IMR-90 (cell line): ENCODE measurements at regions not wholly inside any gene's neighbourhood (a gene's known extent, or its start where the extent isn't known, plus 50 kb on each side); places are given as distances from the start of the nearest gene placed in this dataset.

Source experiments
- ATAC-seq: fragments of 200-7000 bp; cut with Tn5 transposase; 2 replicates; pipeline ENCODE4 v1.9.1; 2020; ENCODE audit warnings: low read depth, mild to moderate bottlenecking, moderate library complexity
- BruUV-seq: library from RNA; stranded (reverse); fragments of 400-500 nt; replicated peaks from 2 replicates; lab custom pipeline; 2021; lab: Mats Ljungman, UMichigan
- CTCF ChIA-PET: fragments of 300-600 bp; formaldehyde crosslinking; extraction: SDS; loops from one replicate; lab custom pipeline; 2021; ENCODE audit warnings: antibody characterized with exemption; lab: Yijun Ruan, JAX
- POLR2A ChIA-PET: fragments of 300-600 bp; sonication (Branson Sonifier 250); formaldehyde crosslinking; loops from one replicate; lab custom pipeline; 2022; ENCODE audit warnings: antibody characterized with exemption; ENCODE audit not compliant: unreplicated experiment; lab: Charles Lee
- DNase-seq: peaks from one replicate; pipeline ENCODE4 v3.0.0; 2013
- H2AFZ ChIP-seq: replicated peaks from 2 replicates; pipeline ENCODE3; 2013; ENCODE audit warnings: low read length, mild to moderate bottlenecking; ENCODE audit not compliant: poor library complexity
- H2AK5ac ChIP-seq: 2 replicates; pipeline ENCODE4 v1.6.1; 2013; ENCODE audit warnings: low read depth, low read length, inconsistent platforms
- H2AK9ac ChIP-seq: replicated peaks from 2 replicates; pipeline ENCODE3; 2013; ENCODE audit warnings: mild to moderate bottlenecking, low read depth, low read length, moderate library complexity; ENCODE audit not compliant: poor library complexity
- H2BK120ac ChIP-seq: 2 replicates; pipeline ENCODE4 v1.6.1; 2013; ENCODE audit warnings: low read depth, low read length, inconsistent platforms
- H2BK15ac ChIP-seq: 3 replicates; pipeline ENCODE4 v1.6.1; 2013; ENCODE audit warnings: low read depth, low read length, inconsistent platforms
- H2BK20ac ChIP-seq: 2 replicates; pipeline ENCODE4 v1.6.1; 2013; ENCODE audit warnings: low read depth, mild to moderate bottlenecking, inconsistent platforms, low read length, moderate library complexity
- H2BK5ac ChIP-seq: 2 replicates; pipeline ENCODE4 v1.6.1; 2013; ENCODE audit warnings: mild to moderate bottlenecking, low read depth, low read length, inconsistent platforms; ENCODE audit not compliant: poor library complexity, severe bottlenecking
- H3K14ac ChIP-seq: replicated peaks from 2 replicates; pipeline ENCODE4 v1.6.1; 2013; ENCODE audit warnings: low read depth, low read length, inconsistent platforms
- H3K18ac ChIP-seq: 2 replicates; pipeline ENCODE4 v1.6.1; 2013; ENCODE audit warnings: low read depth, low read length, control low read depth
- H3K23ac ChIP-seq: 2 replicates; pipeline ENCODE4 v1.6.1; 2013; ENCODE audit warnings: low read depth, low read length, inconsistent platforms
- H3K27ac ChIP-seq: 2 replicates; pipeline ENCODE4 v1.5.1; 2013; ENCODE audit warnings: mild to moderate bottlenecking, control low read depth, low read length; ENCODE audit not compliant: insufficient read depth
- H3K27me3 ChIP-seq: 2 replicates; pipeline ENCODE4 v1.6.1; 2013; ENCODE audit warnings: low read length; ENCODE audit not compliant: control insufficient read depth, insufficient read depth
- H3K36me3 ChIP-seq: 2 replicates; pipeline ENCODE4 v1.6.1; 2013; ENCODE audit warnings: low read length, mixed read lengths; ENCODE audit not compliant: control insufficient read depth, insufficient read depth
- H3K4ac ChIP-seq: 2 replicates; pipeline ENCODE4 v1.6.1; 2013; ENCODE audit warnings: low read depth, low read length, inconsistent platforms
- H3K4me1 ChIP-seq: 2 replicates; pipeline ENCODE4 v1.6.1; 2013; ENCODE audit warnings: low read length, mixed read lengths; ENCODE audit not compliant: control insufficient read depth, insufficient read depth
- H3K4me2 ChIP-seq: 2 replicates; pipeline ENCODE4 v1.6.1; 2013; ENCODE audit warnings: low read depth, mild to moderate bottlenecking, control low read depth, low read length, moderate library complexity
- H3K4me3 ChIP-seq: 2 replicates; pipeline ENCODE4 v1.5.1; 2013; ENCODE audit warnings: low read depth, mild to moderate bottlenecking, control low read depth, low read length, moderate library complexity; ENCODE audit not compliant: insufficient read depth
- H3K56ac ChIP-seq: 2 replicates; pipeline ENCODE4 v1.6.1; 2013; ENCODE audit warnings: low read length, inconsistent platforms; ENCODE audit not compliant: insufficient read depth; ENCODE audit errors: extremely low read depth
- H3K79me1 ChIP-seq, 2 experiments: 2 replicates each; pipeline ENCODE4 v1.6.1; 2013; ENCODE audit warnings: low read length in 2 of 2, inconsistent platforms in 1 of 2, low read depth in 1 of 2
- H3K9ac ChIP-seq: 2 replicates; pipeline ENCODE4 v1.6.1; 2013; ENCODE audit warnings: low read depth, low read length, control low read depth
- H3K9me1 ChIP-seq: 2 replicates; pipeline ENCODE4 v1.6.1; 2013; ENCODE audit warnings: low read length, inconsistent platforms; ENCODE audit not compliant: insufficient read depth
- H3K9me3 ChIP-seq: 2 replicates; pipeline ENCODE4 v1.6.1; 2013; ENCODE audit warnings: low read length; ENCODE audit not compliant: control insufficient read depth, insufficient read depth
- H4K20me1 ChIP-seq: 2 replicates; pipeline ENCODE4 v1.6.1; 2013; ENCODE audit warnings: low read length, inconsistent platforms; ENCODE audit not compliant: insufficient read depth
- H4K5ac ChIP-seq: 2 replicates; pipeline ENCODE4 v1.6.1; 2013; ENCODE audit warnings: mild to moderate bottlenecking, low read depth, low read length, control low read depth
- H4K8ac ChIP-seq, 2 experiments: 2 replicates each; pipeline ENCODE4 v1.6.1; 2013; ENCODE audit warnings: low read depth in 2 of 2, low read length in 2 of 2, control low read depth in 1 of 2, inconsistent platforms in 1 of 2
- H4K91ac ChIP-seq: 2 replicates; pipeline ENCODE4 v1.6.1; 2013; ENCODE audit warnings: low read depth, low read length, inconsistent platforms; ENCODE audit not compliant: insufficient read depth
- BHLHE40 ChIP-seq: fragments of 150-350 bp; IDR thresholded peaks from 2 replicates; pipeline ENCODE4 v1.6.1; 2016; ENCODE audit warnings: mild to moderate bottlenecking, low read depth, low read length
- CHD1 ChIP-seq: IDR thresholded peaks from 2 replicates; pipeline ENCODE4 v1.6.1; 2012; ENCODE audit warnings: low read depth, low read length, improper control_type of control experiment
- MAFK ChIP-seq: IDR thresholded peaks from 2 replicates; pipeline ENCODE4 v1.6.1; 2012; ENCODE audit warnings: low read depth, low read length, improper control_type of control experiment
- MAZ ChIP-seq: IDR thresholded peaks from 2 replicates; pipeline ENCODE4 v1.6.1; 2012; ENCODE audit warnings: low read depth, mild to moderate bottlenecking, low read length, improper control_type of control experiment, moderate library complexity, borderline replicate concordance
- MXI1 ChIP-seq: IDR thresholded peaks from 2 replicates; pipeline ENCODE4 v1.6.1; 2012; ENCODE audit warnings: low read depth, mild to moderate bottlenecking, low read length, moderate library complexity, borderline replicate concordance
- NFE2L2 ChIP-seq: fragments of 150-350 bp; IDR thresholded peaks from 2 replicates; pipeline ENCODE4 v1.6.1; 2016; ENCODE audit warnings: low read depth, mild to moderate bottlenecking, low read length
- RAD21 ChIP-seq: IDR thresholded peaks from 2 replicates; pipeline ENCODE4 v1.6.1; 2012; ENCODE audit warnings: low read length, improper control_type of control experiment
- RCOR1 ChIP-seq: IDR thresholded peaks from 2 replicates; pipeline ENCODE4 v1.6.1; 2012; ENCODE audit warnings: mild to moderate bottlenecking, low read length, improper control_type of control experiment; ENCODE audit not compliant: insufficient replicate concordance
- SMC3 ChIP-seq: fragments of 150-350 bp; IDR thresholded peaks from 2 replicates; pipeline ENCODE4 v1.6.1; 2016; ENCODE audit warnings: low read depth, mild to moderate bottlenecking, antibody characterized with exemption, low read length, moderate library complexity
- WGBS, 2 experiments: methylation state at CpG; one replicate each; pipeline versions ENCODE4 v1.1.5 to v1.1.7; 2013; ENCODE audit warnings: missing lambda C conversion rate in 2 of 2; ENCODE audit not compliant: insufficient read length in 1 of 2; ENCODE audit errors: extremely low coverage in 2 of 2; 5-methylcytosine and 5-hydroxymethylcytosine counted together
- dilution Hi-C: fragments of 300-500 bp; cut with HindIII; formaldehyde crosslinking; loops from one replicate; pipeline ENCODE4 v1.14.3; 2018; ENCODE audit warnings: low sequenced_read_pairs; ENCODE audit not compliant: unreplicated experiment
- in situ Hi-C: fragments of 300-500 bp; cut with MboI; formaldehyde crosslinking; loops from 3 replicates; pipeline ENCODE4 v1.14.3; 2019; ENCODE audit warnings: low sequenced_read_pairs, inconsistent platforms, mixed read lengths
- intact Hi-C: fragments of 100-400 bp; cut with micrococcal nuclease; formaldehyde crosslinking; loops from 2 replicates; pipeline ENCODE4 v1.10.0; 2022
- TF ChIP-seq, protein P1 (sequence below): conservative IDR thresholded peaks from 2 replicates; pipeline ENCODE4 v1.5.1; 2012; ENCODE audit warnings: mild to moderate bottlenecking, low read depth, low read length, improper control_type of control experiment

DNA sequence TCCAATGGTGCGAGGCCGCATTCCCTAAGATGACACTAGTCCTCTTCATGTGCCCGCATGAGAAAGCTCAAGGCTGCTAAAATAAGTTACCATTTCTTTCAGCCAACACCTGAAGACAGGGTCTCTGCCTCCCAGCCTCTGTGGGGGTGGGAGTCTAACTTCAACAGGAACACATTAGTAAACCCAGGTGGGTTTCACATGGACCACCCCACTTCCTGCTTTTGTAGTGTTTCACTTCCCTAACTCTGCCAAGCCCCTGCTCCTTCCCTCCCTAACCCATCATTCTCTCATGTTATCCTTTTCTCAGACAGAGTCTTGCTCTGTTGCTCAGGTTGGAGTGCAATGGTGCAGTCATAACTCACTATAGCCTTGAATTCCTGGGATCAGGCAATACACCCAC is 783.6 kb downstream of the UQCRFS1 start:
- Histone ChIP-seq H3K9ac (no peak overlapping the region), H2AK9ac (no peak overlapping the region), H2AK5ac (no peak overlapping the region), H3K4me2 (no peak overlapping the region), H4K8ac (no peak overlapping the region), H3K9me1 (no peaks in the 10 kb centered on the region), H4K20me1 (no peaks in the 10 kb centered on the region), H3K27me3 (no peaks in the 10 kb centered on the region), H2AFZ (no peak overlapping the region), H3K4me3 (no peak overlapping the region), H3K23ac (no peak overlapping the region), H3K79me1 (no peaks in the 10 kb centered on the region), H2BK15ac (no peak overlapping the region), H3K18ac (no peak overlapping the region), H4K5ac (no peak overlapping the region), H4K91ac (no peak overlapping the region), H3K27ac (no peak overlapping the region), H2BK20ac (no peak overlapping the region), H3K9me3 (peaks cover 20% of the 10 kb centered on the region; the same call in 1 of the 2 replicates), H3K14ac (no peak overlapping the region), H3K36me3 (no peaks in the 10 kb centered on the region), H3K4ac (no peak overlapping the region), H3K56ac (no peak overlapping the region), H2BK5ac (no peak overlapping the region), H3K4me1 (no peaks in the 10 kb centered on the region), H2BK120ac (no peak overlapping the region)
- POLR2A ChIA-PET = no interaction called here
- no peak for DNase-seq
- dilution Hi-C loops (no loop called here), intact Hi-C loops (no loop called here), in situ Hi-C loops (no loop called here)
- CTCF ChIA-PET = no interaction called here
- ATAC-seq = no peak
- no TSS peak for BruUV-seq
- WGBS, 2 experiments = no CpG with 5 or more reads among the region's 3 CpGs
- TF ChIP-seq BHLHE40 (no peak), NFE2L2 (no peak), CHD1 (no peak), MXI1 (no peak), RCOR1 (no peak), MAFK (no peak), SMC3 (no peak), RAD21 (no peak), MAZ (no peak)
- TF ChIP-seq, protein P1, sequence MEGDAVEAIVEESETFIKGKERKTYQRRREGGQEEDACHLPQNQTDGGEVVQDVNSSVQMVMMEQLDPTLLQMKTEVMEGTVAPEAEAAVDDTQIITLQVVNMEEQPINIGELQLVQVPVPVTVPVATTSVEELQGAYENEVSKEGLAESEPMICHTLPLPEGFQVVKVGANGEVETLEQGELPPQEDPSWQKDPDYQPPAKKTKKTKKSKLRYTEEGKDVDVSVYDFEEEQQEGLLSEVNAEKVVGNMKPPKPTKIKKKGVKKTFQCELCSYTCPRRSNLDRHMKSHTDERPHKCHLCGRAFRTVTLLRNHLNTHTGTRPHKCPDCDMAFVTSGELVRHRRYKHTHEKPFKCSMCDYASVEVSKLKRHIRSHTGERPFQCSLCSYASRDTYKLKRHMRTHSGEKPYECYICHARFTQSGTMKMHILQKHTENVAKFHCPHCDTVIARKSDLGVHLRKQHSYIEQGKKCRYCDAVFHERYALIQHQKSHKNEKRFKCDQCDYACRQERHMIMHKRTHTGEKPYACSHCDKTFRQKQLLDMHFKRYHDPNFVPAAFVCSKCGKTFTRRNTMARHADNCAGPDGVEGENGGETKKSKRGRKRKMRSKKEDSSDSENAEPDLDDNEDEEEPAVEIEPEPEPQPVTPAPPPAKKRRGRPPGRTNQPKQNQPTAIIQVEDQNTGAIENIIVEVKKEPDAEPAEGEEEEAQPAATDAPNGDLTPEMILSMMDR = no peak
